Skeletal muscle cell (primary cell): ENCODE measurements at regions not wholly inside any gene's neighbourhood (a gene's known extent, or its start where the extent isn't known, plus 50 kb on each side); places are given as distances from the start of the nearest gene placed in this dataset.
A peak's percentile ranks its signal among the peaks of the same experiment; 100 is the strongest.

Experiments used
- DNase-seq: peaks from one replicate; pipeline ENCODE4 v3.0.0-alpha.2; 2010; ENCODE audit warnings: low read depth
- H3K4me3 ChIP-seq: 2 replicates; pipeline ENCODE4 v1.5.1; 2011; ENCODE audit warnings: low read depth, mild to moderate bottlenecking, control low read depth, low read length, moderate library complexity

GRCh38 chr12:47562201-47562600 lies 143.6 kb downstream of the RPAP3 start:
- no peak for DNase-seq
- no peak overlapping the region for H3K4me3 ChIP-seq

DNA sequence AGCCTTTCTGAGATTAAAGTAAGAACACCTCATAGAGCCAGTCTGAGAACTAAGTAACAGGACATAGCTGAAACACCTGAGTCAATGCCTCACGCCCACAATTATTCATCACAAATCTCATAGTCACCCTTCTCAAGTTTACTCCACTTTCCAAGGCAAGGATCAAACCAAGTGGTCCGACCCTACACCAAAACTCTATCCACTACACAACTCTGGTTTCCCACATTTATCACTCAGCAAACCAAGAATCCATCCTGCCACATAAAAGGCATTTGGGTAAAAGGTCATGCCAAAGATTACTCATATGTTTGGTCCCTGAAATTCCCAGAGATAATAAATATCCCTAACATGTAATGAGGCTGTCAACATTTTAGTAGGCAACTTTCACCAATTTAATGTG lies 144.1 kb downstream of the RPAP3 start:
- no peak overlapping the region for H3K4me3 ChIP-seq
- DNase-seq: no peak

DNA sequence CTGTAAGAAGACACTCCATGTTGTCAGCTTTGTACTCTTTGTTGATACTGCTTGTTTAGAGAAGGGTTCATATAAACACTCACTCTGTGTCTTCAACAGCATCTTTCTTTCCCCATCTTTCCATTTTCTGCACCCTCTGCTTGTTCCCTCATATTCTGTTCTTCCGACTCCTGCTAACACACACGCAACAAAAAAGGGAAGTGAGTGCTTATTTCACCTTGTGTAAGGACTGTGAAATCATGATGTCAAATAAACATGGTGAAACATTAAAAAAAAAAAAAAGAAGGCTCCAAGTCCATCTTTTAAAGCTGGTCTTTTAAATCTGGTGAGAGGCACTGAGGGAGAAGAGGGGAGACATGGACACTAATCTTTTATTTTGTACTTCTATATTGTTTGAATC lies 145.4 kb downstream of the RPAP3 start:
- no peak overlapping the region for H3K4me3 ChIP-seq

GRCh38 chr12:47558625-47559345 lies 147.0 kb downstream of the RPAP3 start:
- H3K4me3 ChIP-seq: no peak overlapping the region
- no peak for DNase-seq

More for the DNA sequence above, 145.4 kb downstream of the RPAP3 start:
- no peak for DNase-seq

DNA sequence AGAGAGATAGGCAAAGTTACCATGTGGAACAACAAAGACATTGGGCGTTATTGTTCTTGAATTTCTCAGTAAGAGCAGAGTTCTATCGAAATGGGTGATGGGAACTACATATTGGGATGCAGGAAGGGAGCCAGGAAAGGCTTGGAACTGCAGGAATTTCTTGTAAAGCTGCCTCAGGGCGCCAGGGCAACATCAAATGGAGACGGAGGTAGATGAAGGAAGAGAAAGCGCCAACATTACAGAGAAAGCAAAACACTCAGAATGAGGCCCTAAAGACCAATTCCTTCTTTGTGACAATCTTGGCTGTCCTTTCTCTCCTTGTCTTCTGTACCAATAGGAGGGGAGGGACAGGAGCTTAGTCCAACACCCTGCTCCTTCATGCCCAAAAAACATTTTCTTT lies 148.4 kb downstream of the RPAP3 start:
- H3K4me3 ChIP-seq: no peak overlapping the region
- no peak for DNase-seq

- DNase-seq: no peak
These were observed 149.4 kb downstream of the RPAP3 start for GRCh38 chr12:47556261-47557030.

GRCh38 chr12:47554046-47554653 lies 151.7 kb downstream of the RPAP3 start:
- no peak for DNase-seq
- H3K4me3 ChIP-seq: no peak overlapping the region

More at GRCh38 chr12:47556261-47557030, 149.4 kb downstream of the RPAP3 start:
- H3K4me3 ChIP-seq: no peak overlapping the region

DNA sequence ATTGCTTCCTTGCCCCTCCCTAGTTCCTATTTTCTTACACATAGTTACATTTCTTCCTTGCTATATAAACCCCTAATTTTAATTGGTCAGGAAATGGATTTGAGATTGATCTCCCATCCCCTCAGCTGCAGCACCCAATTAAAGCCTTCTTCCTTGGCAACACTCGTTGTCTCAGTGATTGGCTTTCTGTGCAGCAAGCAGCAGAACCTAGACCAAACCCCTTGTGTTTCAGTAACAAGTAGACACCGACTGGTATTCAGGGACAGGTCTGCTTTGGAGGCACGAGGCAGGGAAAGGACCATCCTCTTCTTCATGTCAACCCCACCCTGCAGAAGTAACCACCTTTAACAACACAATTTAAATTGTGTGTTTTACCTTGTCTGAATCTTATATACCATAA lies 152.6 kb downstream of the RPAP3 start:
- no peak overlapping the region for H3K4me3 ChIP-seq
- DNase-seq: no peak

DNA sequence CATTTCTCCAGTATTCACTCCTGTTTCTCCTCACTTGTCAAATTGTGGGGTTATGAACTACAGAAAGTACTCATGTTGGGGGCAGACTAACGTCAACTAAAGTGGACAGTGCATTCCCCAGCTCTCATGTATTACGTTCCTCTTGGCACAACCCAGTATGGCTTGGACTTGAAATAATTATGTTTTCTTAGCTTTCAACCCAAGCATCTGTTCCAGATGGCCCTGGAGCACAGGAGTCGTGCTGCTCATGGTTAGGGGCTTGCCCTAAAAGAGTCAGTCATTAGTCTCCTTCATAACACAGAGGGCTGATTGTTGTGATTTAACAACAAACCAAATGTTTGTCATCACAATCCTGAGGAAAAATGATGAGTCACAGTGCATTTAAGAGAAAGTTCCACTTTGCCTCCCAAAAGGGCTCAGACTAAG lies 154.4 kb downstream of the RPAP3 start:
- DNase-seq: no peak
- H3K4me3 ChIP-seq: no peak overlapping the region

DNA sequence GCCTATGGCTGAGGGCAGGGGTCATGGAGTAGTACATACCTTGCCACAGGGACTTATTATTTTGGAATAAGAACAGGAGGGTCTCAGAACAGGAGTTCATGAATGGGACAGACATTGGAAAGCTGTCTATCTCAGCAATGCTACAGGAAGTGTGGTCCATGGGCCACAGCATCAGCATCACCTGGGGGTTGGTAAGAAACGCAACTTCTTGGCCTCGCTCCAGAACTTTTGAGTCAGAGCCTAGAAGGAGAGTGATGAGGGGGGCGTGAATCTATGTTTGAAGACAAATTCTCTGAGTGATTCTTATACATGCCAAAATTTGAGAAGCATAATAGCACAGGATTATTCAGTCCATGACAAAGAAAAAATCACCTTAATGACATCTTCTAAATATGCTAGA lies 156.6 kb downstream of the RPAP3 start:
- H3K4me3 ChIP-seq: no peak overlapping the region
- no peak for DNase-seq

GRCh38 chr12:47548401-47548800 lies 157.4 kb downstream of the RPAP3 start:
- no peak overlapping the region for H3K4me3 ChIP-seq
- DNase-seq: no peak

GRCh38 chr12:47547077-47547476 lies 158.8 kb downstream of the RPAP3 start:
- no peak overlapping the region for H3K4me3 ChIP-seq
- peak; percentile 9 for DNase-seq

DNA sequence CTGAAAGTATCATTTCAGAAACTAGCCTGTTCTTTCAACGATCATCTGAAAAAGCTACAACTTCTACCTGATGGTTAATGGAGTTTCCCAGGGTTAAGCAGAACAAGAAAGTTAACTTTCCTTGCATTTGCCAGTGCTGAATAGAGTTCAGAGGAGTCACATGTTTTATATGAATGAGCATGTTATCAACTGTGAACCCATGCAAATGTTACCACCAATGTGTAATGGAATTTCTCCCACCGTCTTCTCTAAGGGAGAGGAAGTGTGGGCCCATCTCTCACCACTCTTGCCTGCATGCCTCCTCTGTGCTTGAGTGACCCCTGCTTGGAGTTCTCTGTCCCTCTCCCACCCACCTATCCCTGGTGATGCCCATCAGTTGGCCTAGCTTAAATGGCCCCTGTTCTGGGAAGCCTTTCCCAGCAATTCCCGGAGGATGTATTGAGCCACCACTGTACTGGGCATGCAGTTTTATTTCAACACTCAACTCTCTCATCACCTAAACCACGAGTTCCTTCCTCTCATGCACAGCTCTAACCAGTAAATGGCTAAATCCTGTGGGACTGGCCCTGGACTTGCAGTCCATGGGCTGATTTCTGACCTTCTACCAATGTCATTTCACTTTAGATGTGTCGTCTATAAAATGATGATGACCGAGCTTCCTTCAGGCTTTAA lies 159.8 kb downstream of the RPAP3 start:
- DNase-seq: peak; percentile 21
- H3K4me3 ChIP-seq: no peak overlapping the region

- no peak for DNase-seq
- no peak overlapping the region for H3K4me3 ChIP-seq
These were observed 171.1 kb downstream of the RPAP3 start for GRCh38 chr12:47534695-47535094.

DNA sequence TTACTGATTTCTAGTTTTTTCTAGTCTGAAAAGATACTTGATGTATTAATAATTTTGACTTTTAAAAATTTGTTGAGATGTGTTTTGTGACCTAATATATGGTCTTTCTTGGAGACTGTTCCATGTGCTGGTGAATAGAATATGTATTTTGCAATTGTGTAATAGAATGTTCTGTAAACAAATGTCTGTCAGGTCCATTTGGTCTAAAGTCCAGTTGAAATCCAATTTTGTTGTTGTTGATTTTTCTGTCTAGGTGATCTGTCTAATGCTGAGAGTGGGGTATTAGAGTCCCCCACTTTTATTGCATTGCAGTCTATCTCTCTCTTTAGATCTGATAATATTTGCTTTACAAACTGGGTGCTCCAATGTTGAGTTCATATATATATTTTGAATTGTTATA lies 175.8 kb downstream of the RPAP3 start:
- H3K4me3 ChIP-seq: no peak overlapping the region
- DNase-seq: no peak

GRCh38 chr12:47527816-47528215 lies 178.0 kb downstream of the RPAP3 start:
- DNase-seq: no peak
- H3K4me3 ChIP-seq: no peak overlapping the region

DNA sequence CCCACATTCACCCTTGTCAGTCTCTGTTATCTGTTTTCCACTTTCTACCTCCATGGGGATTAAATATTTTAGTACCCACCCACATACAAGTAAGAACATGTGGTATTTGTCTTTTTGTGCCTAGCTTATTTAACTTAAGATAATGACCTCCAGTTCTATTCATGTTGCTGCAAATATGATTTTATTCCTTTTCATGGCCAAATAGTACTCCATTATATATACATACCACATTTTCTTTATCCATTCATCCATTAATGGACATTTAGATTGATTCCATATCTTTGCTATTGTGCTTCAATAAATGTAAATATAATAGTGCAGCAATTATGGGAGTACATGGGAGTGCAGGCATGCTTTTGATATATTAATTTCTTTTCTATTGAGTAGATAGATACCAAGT lies 185.8 kb downstream of the RPAP3 start:
- H3K4me3 ChIP-seq: no peak overlapping the region
- DNase-seq: no peak

DNA sequence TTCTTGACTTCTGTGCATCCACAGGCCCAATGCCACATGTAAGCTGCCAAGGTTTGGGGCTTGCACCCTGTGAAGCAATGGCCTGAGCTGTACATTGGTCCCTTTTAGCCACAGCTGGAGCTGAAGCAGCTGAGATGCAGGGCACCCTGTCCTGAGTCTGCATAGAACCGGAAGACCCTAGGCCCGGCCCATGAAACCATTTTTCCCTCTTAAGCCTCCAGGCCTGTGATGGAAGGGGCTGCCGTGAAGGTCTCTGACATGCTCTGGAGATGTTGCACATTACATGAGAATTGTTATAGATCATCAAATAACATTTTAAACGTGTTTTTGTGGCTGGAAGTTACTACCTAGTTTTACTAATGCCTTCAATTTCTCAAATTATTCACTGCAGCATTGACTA lies 188.7 kb downstream of the RPAP3 start:
- no peak overlapping the region for H3K4me3 ChIP-seq
- no peak for DNase-seq

GRCh38 chr12:47509398-47509851 lies 196.4 kb downstream of the RPAP3 start:
- peak; percentile 8 for DNase-seq
- no peak overlapping the region for H3K4me3 ChIP-seq

- H3K4me3 ChIP-seq: no peak overlapping the region
- no peak for DNase-seq
These were observed 198.6 kb downstream of the RPAP3 start for GRCh38 chr12:47507221-47507620.
